ENCODE measurements at regions not wholly inside any gene's neighbourhood (a gene's known extent, or its start where the extent isn't known, plus 50 kb on each side); places are given as distances from the start of the nearest gene placed in this dataset.

DNA sequence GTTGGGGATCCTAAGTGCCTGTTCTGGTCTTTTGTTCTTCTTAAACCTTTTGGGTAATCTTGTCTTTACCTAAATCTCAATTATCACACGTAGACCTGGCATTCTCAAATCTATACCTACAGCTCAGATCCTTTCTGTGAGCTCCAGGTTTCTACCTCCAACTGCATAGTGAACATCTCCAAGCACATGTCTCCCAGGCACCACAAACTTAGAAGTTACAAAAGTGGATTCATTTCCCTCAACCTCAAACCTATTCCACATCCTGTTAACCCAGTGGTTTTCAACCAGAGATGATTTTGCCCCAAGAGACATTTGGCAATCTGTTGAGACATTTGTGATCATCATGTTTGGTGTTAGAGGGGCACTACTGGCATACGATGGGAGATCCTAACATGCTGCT, 183.5 kb downstream of the TENT5A start:
- Histone ChIP-seq H3K4me1 (ENCODE audit: control insufficient read depth, insufficient read depth, low read length) (no peaks in the 10 kb centered on the region), H3K27ac (ENCODE audit: extremely low read depth, low read depth, low read length) (no peak overlapping the region), H3K4me3 (ENCODE audit: low read depth, low read length) (no peak overlapping the region), H3K36me3 (ENCODE audit: control insufficient read depth in 2 of 2, insufficient read depth in 1 of 2, low read length in 2 of 2) (no peaks in the 10 kb centered on the region), H3K9me3 (ENCODE audit: control insufficient read depth, insufficient read depth, low read depth, low read length) (no peaks in the 10 kb centered on the region)
- CTCF ChIA-PET, result interaction anchor here (0.6 kb wide), 1 partner anchor 174 kb away, joined by 5 read pairs; no protein-coding TSS in a partner anchor
- POLR2A ChIA-PET, result no interaction called here
- no peak for TF ChIP-seq ZNF658 (tag by site-specific recombination; IDR thresholded peaks at IDR 0.05)
- TF ChIP-seq ZNF266 (tag by site-specific recombination; IDR thresholded peaks at IDR 0.05; ENCODE audit: low read depth), result no peak
- TF ChIP-seq ZNF2 (tag by site-specific recombination; IDR thresholded peaks at IDR 0.05), result no peak
- TF ChIP-seq ZNF324 (tag by site-specific recombination; IDR thresholded peaks at IDR 0.05), result no peak
- no peak for TF ChIP-seq ZNF621 (tag by site-specific recombination; IDR thresholded peaks at IDR 0.05)

DNA sequence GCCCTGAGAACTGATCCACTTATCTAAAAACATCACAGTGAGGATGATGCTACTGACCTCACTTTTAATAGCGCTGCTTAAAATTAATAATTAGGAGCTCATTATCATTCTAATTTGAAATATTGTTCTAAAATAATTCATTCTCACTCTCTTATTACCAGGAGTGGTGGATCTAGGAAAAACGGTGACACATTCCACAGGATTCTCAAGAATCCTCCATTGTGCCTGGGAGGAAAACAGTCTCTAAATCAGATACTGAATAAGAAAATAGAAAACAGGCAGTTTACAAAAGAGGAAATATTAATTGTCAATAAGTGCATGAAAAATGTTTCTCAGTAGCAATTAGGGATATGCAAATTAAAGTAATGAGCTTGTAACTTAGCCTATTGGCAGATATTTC, 187.4 kb downstream of the TENT5A start:
- CTCF ChIA-PET, result interaction anchor here (0.6 to 1.1 kb wide), 3 partner anchors 73 to 166 kb away, joined by 3 to 4 read pairs (median 3); no protein-coding TSS in a partner anchor
- POLR2A ChIA-PET, result no interaction called here
- Histone ChIP-seq H3K9me3 (ENCODE audit: control insufficient read depth, insufficient read depth, low read depth, low read length) (no peaks in the 10 kb centered on the region), H3K4me3 (ENCODE audit: low read depth, low read length) (no peak overlapping the region), H3K27ac (ENCODE audit: extremely low read depth, low read depth, low read length) (no peak overlapping the region), H3K36me3 (ENCODE audit: control insufficient read depth in 2 of 2, insufficient read depth in 1 of 2, low read length in 2 of 2) (no peaks in the 10 kb centered on the region), H3K4me1 (ENCODE audit: control insufficient read depth, insufficient read depth, low read length) (peaks cover 13% of the 10 kb centered on the region; the same call in 1 of the 2 replicates)
- TF ChIP-seq ZNF623 (tag by site-specific recombination; IDR thresholded peaks at IDR 0.05), result no peak

DNA sequence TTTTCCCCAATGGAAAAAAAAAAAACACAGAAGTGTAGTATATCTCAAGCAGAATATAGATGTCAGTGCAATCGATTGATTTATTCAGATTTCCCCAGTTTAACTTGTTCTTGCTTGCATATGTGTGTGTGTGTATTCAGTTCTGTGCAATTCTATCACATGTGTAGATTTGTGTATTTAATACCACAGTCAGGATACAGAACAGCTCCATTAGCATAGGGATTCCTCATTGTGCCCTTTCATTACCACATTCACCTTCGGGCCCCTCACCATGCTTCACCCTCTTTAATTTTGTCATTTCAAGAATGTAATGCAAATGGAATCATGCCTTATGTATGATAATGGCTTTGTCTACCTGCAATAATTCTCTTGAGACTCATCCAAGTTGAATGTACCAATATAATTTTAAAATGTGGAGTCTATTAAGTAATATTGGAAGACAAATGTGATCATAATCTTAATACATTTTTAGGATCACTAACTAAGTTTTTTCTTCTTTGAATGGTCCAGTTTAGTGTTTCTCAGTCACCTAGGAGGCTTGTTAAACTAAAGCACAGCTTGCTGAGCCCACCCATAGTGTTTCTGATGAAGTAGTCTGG, 187.9 kb downstream of the TENT5A start:
- ChIA-PET CTCF (interaction anchor here (0.6 to 1.1 kb wide), 3 partner anchors 73 to 167 kb away, joined by 3 to 4 read pairs (median 3); no protein-coding TSS in a partner anchor), POLR2A (no interaction called here)
- H3K4me1 ChIP-seq (ENCODE audit: control insufficient read depth, insufficient read depth, low read length), result peaks cover 13% of the 10 kb centered on the region; the same call in 1 of the 2 replicates
- TF ChIP-seq ZNF311 (tag by site-specific recombination; IDR thresholded peaks at IDR 0.05; ENCODE audit: borderline replicate concordance), result no peak
- no peak for TF ChIP-seq BCL11A (tag by site-specific recombination; IDR thresholded peaks at IDR 0.05; ENCODE audit: low read depth)
- TF ChIP-seq, protein P1, sequence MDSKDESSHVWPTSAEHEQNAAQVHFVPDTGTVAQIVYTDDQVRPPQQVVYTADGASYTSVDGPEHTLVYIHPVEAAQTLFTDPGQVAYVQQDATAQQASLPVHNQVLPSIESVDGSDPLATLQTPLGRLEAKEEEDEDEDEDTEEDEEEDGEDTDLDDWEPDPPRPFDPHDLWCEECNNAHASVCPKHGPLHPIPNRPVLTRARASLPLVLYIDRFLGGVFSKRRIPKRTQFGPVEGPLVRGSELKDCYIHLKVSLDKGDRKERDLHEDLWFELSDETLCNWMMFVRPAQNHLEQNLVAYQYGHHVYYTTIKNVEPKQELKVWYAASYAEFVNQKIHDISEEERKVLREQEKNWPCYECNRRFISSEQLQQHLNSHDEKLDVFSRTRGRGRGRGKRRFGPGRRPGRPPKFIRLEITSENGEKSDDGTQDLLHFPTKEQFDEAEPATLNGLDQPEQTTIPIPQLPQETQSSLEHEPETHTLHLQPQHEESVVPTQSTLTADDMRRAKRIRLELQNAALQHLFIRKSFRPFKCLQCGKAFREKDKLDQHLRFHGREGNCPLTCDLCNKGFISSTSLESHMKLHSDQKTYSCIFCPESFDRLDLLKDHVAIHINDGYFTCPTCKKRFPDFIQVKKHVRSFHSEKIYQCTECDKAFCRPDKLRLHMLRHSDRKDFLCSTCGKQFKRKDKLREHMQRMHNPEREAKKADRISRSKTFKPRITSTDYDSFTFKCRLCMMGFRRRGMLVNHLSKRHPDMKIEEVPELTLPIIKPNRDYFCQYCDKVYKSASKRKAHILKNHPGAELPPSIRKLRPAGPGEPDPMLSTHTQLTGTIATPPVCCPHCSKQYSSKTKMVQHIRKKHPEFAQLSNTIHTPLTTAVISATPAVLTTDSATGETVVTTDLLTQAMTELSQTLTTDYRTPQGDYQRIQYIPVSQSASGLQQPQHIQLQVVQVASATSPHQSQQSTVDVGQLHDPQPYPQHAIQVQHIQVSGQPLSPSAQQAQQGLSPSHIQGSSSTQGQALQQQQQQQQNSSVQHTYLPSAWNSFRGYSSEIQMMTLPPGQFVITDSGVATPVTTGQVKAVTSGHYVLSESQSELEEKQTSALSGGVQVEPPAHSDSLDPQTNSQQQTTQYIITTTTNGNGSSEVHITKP (tag by site-specific recombination; IDR thresholded peaks at IDR 0.05), result 0 out of 2 replicates have a peak, but pooled peaks have one; percentile 16
- no peaks in the 10 kb centered on the region for H3K36me3 ChIP-seq (ENCODE audit: control insufficient read depth in 2 of 2, insufficient read depth in 1 of 2, low read length in 2 of 2)
- H3K4me3 ChIP-seq (ENCODE audit: low read depth, low read length), result no peak overlapping the region
- H3K9me3 ChIP-seq (ENCODE audit: control insufficient read depth, insufficient read depth, low read depth, low read length), result no peaks in the 10 kb centered on the region
- H3K27ac ChIP-seq (ENCODE audit: extremely low read depth, low read depth, low read length), result no peak overlapping the region

DNA sequence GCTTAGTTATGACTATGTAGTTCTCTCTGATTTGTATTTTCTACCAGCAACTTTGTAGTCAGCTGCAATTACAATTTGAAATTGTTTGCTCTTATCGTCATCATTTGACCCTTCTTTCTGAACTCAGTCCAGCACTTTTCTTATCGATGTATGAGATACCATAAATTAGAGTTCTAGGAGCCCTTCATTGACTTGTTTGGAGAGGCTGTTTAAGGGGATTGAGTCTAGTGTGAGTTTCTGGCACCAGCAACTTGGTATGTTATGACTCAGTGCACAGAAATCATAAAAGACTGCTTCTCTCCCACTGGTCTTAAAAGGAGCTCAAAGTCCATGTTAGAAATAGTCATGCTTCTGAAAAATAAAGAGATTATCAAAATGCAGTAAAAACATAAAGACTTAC, 190.3 kb downstream of the TENT5A start:
- Histone ChIP-seq H3K36me3 (ENCODE audit: control insufficient read depth in 2 of 2, insufficient read depth in 1 of 2, low read length in 2 of 2) (no peaks in the 10 kb centered on the region), H3K4me1 (ENCODE audit: control insufficient read depth, insufficient read depth, low read length) (peaks cover 13% of the 10 kb centered on the region; the same call in 1 of the 2 replicates), H3K4me3 (ENCODE audit: low read depth, low read length) (peak overlapping the region; percentile 24; the same call in 1 of the 2 replicates), H3K9me3 (ENCODE audit: control insufficient read depth, insufficient read depth, low read depth, low read length) (no peaks in the 10 kb centered on the region), H3K27ac (ENCODE audit: extremely low read depth, low read depth, low read length) (no peak overlapping the region)
- ChIA-PET POLR2A (interaction anchor here (0.5 to 2.4 kb wide), 2 partner anchors 173 to 190 kb away, joined by 3 to 20 read pairs; partner anchors contain the start of gene TENT5A), CTCF (interaction anchor here (0.8 kb wide), 1 partner anchor 231 kb away, joined by 3 read pairs; no protein-coding TSS in a partner anchor)
- 0 out of 2 replicates have a peak, but pooled peaks have one; percentile 38 for TF ChIP-seq ZNF629 (tag by site-specific recombination; IDR thresholded peaks at IDR 0.05)
- TF ChIP-seq ZNF266 (tag by site-specific recombination; IDR thresholded peaks at IDR 0.05; ENCODE audit: low read depth), result no peak
- TF ChIP-seq ZNF211 (tag by site-specific recombination; IDR thresholded peaks at IDR 0.05; ENCODE audit: low read depth), result no peak
- TF ChIP-seq, protein P2, sequence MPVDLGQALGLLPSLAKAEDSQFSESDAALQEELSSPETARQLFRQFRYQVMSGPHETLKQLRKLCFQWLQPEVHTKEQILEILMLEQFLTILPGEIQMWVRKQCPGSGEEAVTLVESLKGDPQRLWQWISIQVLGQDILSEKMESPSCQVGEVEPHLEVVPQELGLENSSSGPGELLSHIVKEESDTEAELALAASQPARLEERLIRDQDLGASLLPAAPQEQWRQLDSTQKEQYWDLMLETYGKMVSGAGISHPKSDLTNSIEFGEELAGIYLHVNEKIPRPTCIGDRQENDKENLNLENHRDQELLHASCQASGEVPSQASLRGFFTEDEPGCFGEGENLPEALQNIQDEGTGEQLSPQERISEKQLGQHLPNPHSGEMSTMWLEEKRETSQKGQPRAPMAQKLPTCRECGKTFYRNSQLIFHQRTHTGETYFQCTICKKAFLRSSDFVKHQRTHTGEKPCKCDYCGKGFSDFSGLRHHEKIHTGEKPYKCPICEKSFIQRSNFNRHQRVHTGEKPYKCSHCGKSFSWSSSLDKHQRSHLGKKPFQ (tag by site-specific recombination; IDR thresholded peaks at IDR 0.05), result no peak
- 0 out of 2 replicates have a peak, but pooled peaks have one; percentile 30 for TF ChIP-seq ZFP37 (tag by site-specific recombination; IDR thresholded peaks at IDR 0.05)
- 0 out of 2 replicates have a peak, but pooled peaks have one; percentile 21 for TF ChIP-seq KLF8 (tag by site-specific recombination; IDR thresholded peaks at IDR 0.05)
